ENCODE measurements at regions not wholly inside any gene's neighbourhood (a gene's known extent, or its start where the extent isn't known, plus 50 kb on each side); places are given as distances from the start of the nearest gene placed in this dataset.

DNA sequence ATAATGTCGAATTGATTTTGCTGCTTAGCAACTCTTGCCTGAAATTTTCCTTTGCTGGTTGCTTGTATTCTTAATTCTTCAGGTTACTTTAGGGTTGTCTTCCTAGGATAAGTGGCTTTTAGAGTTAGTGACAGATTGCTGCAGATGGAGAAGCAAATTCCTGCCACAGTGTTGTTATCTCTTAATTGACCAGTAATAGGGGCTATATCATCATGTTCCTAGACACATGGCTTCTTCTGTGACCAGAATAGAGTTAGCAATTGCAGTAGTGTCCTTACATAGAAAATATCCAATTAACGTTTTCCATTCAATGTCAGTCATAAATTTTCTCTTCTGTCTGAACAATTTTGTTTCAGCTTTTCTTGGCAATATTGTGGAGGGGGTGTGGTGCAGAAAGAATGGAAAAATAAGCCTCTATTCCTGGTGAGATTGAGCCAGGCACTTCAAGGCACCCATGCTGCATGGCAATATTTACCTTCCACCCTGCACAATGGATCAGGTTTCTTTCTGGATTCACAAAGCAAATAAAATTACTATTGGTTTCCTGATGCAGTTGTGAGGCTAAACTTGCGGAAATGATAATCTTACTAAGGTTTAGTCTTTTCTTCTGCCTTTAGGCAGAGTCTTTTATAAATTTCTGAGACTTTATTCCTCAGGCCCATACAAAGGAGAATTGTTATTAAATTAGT, 1481.5 kb downstream of the EFNA5 start:
- TF ChIP-seq POLR2AphosphoS5 (IDR thresholded peaks at IDR 0.05; ENCODE audit: borderline replicate concordance, low read depth, low read length): no peak
- TF ChIP-seq EZH2 (IDR thresholded peaks at IDR 0.05): no peak

All from SK-N-MC (cell line).